Spinal cord (tissue), 9 donors: ENCODE measurements at regions not wholly inside any gene's neighbourhood (a gene's known extent, or its start where the extent isn't known, plus 50 kb on each side); places are given as distances from the start of the nearest gene placed in this dataset.
"Not testable (repeated sequence)": the region's sequence is repeated elsewhere in the genome, so short reads cannot be mapped to it uniquely, and the experiment has no call there.

Source experiments
- DNase-seq, 6 donors: peaks; one replicate each; pipeline versions ENCODE4 v3.0.0 to v3.0.0-alpha.2; 2013 to 2015; ENCODE audit warnings: low spot score in 6 of 6, low read depth in 4 of 6
- H3K27ac ChIP-seq: one replicate; pipeline ENCODE4 v1.5.1; 2013; ENCODE audit warnings: low read depth, low read length, control low read depth
- H3K27me3 ChIP-seq: one replicate; pipeline ENCODE4 v1.6.1; 2013; ENCODE audit warnings: low read length; ENCODE audit not compliant: control insufficient read depth, insufficient read depth
- H3K36me3 ChIP-seq: one replicate; pipeline ENCODE4 v1.6.1; 2013; ENCODE audit warnings: low read length; ENCODE audit not compliant: control insufficient read depth, insufficient read depth
- H3K4me1 ChIP-seq: one replicate; pipeline ENCODE4 v1.6.1; 2013; ENCODE audit warnings: low read length; ENCODE audit not compliant: control insufficient read depth, insufficient read depth
- H3K4me3 ChIP-seq: one replicate; pipeline ENCODE4 v1.5.1; 2013; ENCODE audit warnings: low read depth, low read length, control low read depth
- H3K9me3 ChIP-seq: one replicate; pipeline ENCODE4 v1.6.1; 2013; ENCODE audit warnings: low read length; ENCODE audit not compliant: control insufficient read depth, insufficient read depth
- WGBS: methylation state at CpG from one replicate; pipeline ENCODE4 v1.1.5; 2013; ENCODE audit warnings: missing lambda C conversion rate; ENCODE audit not compliant: insufficient coverage; 5-methylcytosine and 5-hydroxymethylcytosine counted together
- donor health status: healthy.

DNA sequence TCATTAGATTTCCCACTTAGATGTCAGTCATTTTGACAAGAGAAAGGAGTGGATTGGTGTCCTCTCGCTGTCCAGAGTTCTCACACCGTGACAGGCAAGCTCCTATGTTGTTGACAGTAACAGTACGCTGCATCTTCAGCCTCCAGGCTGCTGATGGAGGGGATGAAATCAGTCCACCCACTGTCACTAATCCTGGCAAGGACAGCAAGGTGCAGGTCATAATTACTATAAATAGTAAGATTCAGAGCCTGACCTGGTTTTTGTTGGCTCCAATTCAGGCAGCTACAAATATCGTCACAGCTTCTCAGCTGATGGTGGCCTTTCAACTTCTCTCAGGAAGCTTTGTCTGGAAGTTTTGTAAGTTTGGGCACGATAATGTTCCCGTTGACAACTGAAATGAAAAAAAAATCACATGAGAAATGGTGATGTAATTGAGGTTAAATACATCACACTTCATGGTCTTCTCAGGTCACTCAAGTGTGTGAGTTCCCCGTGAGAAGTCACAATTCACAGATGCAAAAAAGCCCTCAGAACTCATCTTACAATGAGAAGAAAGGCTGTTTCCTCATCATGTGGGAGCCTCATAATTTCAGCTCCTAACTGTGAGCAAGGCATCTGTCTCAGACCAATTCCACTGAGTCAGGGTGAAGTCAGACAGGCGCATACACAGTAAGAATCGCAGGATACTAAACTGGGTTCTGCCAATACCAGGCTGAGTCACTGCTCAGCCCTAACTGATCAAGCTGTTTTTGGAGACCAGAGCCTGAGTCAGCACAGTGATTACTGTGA lies 516.9 kb downstream of the RPIA start:
- WGBS = no CpG with 5 or more reads among the region's 9 CpGs
- not testable (repeated sequence) for H3K4me3 ChIP-seq, H3K36me3 ChIP-seq, H3K4me1 ChIP-seq, H3K27me3 ChIP-seq, DNase-seq, H3K27ac ChIP-seq, H3K9me3 ChIP-seq

- not testable (repeated sequence) for H3K27me3 ChIP-seq, H3K9me3 ChIP-seq, DNase-seq, H3K4me1 ChIP-seq, H3K27ac ChIP-seq, H3K36me3 ChIP-seq, H3K4me3 ChIP-seq
- WGBS = no CpG with 5 or more reads among the region's 3 CpGs
Measured at GRCh38 chr2:89213151-89213550, 521.7 kb downstream of the RPIA start.

DNA sequence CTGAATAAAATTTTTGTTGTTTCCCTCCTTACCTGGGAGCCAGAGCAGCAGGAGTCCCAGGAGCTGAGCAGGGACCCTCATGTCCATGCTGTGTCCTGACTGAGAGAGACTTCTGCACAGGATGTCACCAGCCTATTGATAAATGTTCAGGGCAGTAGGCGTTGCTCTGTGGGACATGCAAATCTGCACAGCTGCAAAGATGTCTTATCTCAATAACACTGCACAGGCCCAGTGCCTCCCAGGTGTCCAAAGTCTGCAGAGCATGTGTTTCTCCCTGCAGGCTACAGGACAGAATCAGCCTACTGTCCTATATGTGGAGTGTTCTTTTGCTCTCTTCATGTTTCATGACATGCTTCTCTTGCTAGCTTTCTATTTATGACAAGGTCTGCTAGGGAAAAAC lies 522.3 kb downstream of the RPIA start:
- not testable (repeated sequence) for DNase-seq, H3K4me3 ChIP-seq, H3K9me3 ChIP-seq, H3K27ac ChIP-seq, H3K27me3 ChIP-seq, H3K36me3 ChIP-seq, H3K4me1 ChIP-seq
- WGBS = no CpG with 5 or more reads among the region's 1 CpG

GRCh38 chr2:89221474-89221873 lies 530.0 kb downstream of the RPIA start:
- H3K27ac ChIP-seq, H3K9me3 ChIP-seq, H3K4me1 ChIP-seq, H3K4me3 ChIP-seq, H3K27me3 ChIP-seq, DNase-seq, H3K36me3 ChIP-seq: not testable (repeated sequence)
- WGBS = no CpG with 5 or more reads among the region's 2 CpGs

GRCh38 chr2:89222063-89222732 lies 530.7 kb downstream of the RPIA start:
- WGBS = no CpG with 5 or more reads among the region's 2 CpGs
- H3K36me3 ChIP-seq, H3K4me1 ChIP-seq: not testable (repeated sequence)

GRCh38 chr2:89224803-89225202 lies 533.3 kb downstream of the RPIA start:
- 75% methylated on average over 2 of the region's 2 CpGs for WGBS
- not testable (repeated sequence) for H3K36me3 ChIP-seq

More at GRCh38 chr2:89222063-89222732, 530.7 kb downstream of the RPIA start:
- not testable (repeated sequence) for DNase-seq, H3K27me3 ChIP-seq, H3K4me3 ChIP-seq, H3K9me3 ChIP-seq, H3K27ac ChIP-seq

DNA sequence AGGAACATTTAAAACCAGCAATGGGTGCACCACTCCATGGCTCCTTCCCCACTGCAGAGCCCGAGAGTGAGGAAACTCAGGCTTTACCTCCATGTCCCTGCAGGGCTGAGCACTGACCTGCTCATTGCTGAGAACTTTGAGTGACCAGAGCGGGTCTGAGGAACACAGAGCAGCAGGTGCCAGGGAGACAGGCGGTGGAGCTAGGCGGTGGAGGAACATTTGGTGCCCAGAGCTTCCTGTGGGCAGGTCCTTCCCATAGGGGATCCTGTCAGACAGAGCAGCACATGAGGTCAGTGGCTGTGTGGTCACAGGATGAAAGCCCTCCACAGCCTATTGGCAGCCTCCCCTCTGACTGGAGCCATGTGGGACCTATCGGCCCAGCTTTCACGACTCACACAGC lies 538.5 kb downstream of the RPIA start:
- DNase-seq, H3K27ac ChIP-seq, H3K4me1 ChIP-seq, H3K9me3 ChIP-seq, H3K27me3 ChIP-seq, H3K36me3 ChIP-seq, H3K4me3 ChIP-seq: not testable (repeated sequence)
- WGBS = 93% methylated on average over 2 of the region's 6 CpGs

More at GRCh38 chr2:89224803-89225202, 533.3 kb downstream of the RPIA start:
- not testable (repeated sequence) for DNase-seq, H3K4me1 ChIP-seq, H3K27me3 ChIP-seq, H3K4me3 ChIP-seq, H3K27ac ChIP-seq, H3K9me3 ChIP-seq

GRCh38 chr2:89231241-89231640 lies 539.8 kb downstream of the RPIA start:
- WGBS = no CpG with 5 or more reads among the region's 2 CpGs
- H3K36me3 ChIP-seq, H3K27ac ChIP-seq, H3K9me3 ChIP-seq, H3K27me3 ChIP-seq, DNase-seq, H3K4me3 ChIP-seq, H3K4me1 ChIP-seq: not testable (repeated sequence)

GRCh38 chr2:89233931-89234330 lies 542.5 kb downstream of the RPIA start:
- not testable (repeated sequence) for H3K4me1 ChIP-seq, H3K9me3 ChIP-seq, H3K27me3 ChIP-seq, H3K36me3 ChIP-seq, DNase-seq, H3K27ac ChIP-seq, H3K4me3 ChIP-seq
- WGBS = no CpG with 5 or more reads among the region's 4 CpGs

- not testable (repeated sequence) for H3K4me3 ChIP-seq, H3K4me1 ChIP-seq, DNase-seq, H3K9me3 ChIP-seq, H3K27me3 ChIP-seq, H3K27ac ChIP-seq, H3K36me3 ChIP-seq
- WGBS = no CpG with 5 or more reads among the region's 3 CpGs
Measured at GRCh38 chr2:89234818-89235466, 543.5 kb downstream of the RPIA start.
